Loucy (cell line): ENCODE measurements at regions not wholly inside any gene's neighbourhood (a gene's known extent, or its start where the extent isn't known, plus 50 kb on each side); places are given as distances from the start of the nearest gene placed in this dataset.

Source experiments
- CTCF ChIP-seq: fragments of 200-600 bp; sonication (generic); conservative IDR thresholded peaks from 2 replicates; pipeline ENCODE4 v1.5.1; 2014; ENCODE audit warnings: mild to moderate bottlenecking, antibody characterized with exemption, low read length
- EZH2phosphoT487 ChIP-seq: fragments of 200-600 bp; IDR thresholded peaks from 2 replicates; pipeline ENCODE4 v1.6.1; 2018; ENCODE audit warnings: antibody characterized with exemption, mild to moderate bottlenecking, moderate library complexity, borderline replicate concordance

- no peak for TF ChIP-seq CTCF
- TF ChIP-seq EZH2phosphoT487, result no peak
Observed at GRCh38 chr4:149218672-149219071, 597.0 kb downstream of the IQCM start.
